H9 (cell line): ENCODE measurements at regions not wholly inside any gene's neighbourhood (a gene's known extent, or its start where the extent isn't known, plus 50 kb on each side); places are given as distances from the start of the nearest gene placed in this dataset.

Experiments
- DNase-seq: peaks from one replicate; pipeline ENCODE4 v3.0.0-alpha.2; 2017
- H2AFZ ChIP-seq: one replicate; pipeline ENCODE4 v1.6.1; 2013; ENCODE audit warnings: mild to moderate bottlenecking, low read length, control low read depth, moderate library complexity
- H2AK5ac ChIP-seq: 2 replicates; pipeline ENCODE4 v1.6.1; 2013; ENCODE audit warnings: low read length, control low read depth, mixed read lengths; ENCODE audit not compliant: insufficient read length
- H2BK120ac ChIP-seq: one replicate; pipeline ENCODE4 v1.6.1; 2013; ENCODE audit warnings: low read depth, mild to moderate bottlenecking, low read length, control low read depth, inconsistent platforms; ENCODE audit not compliant: poor library complexity, severe bottlenecking
- H2BK12ac ChIP-seq: 2 replicates; pipeline ENCODE4 v1.6.1; 2013; ENCODE audit warnings: low read length, control low read depth, mixed read lengths, low read depth; ENCODE audit not compliant: insufficient read length
- H2BK15ac ChIP-seq: 2 replicates; pipeline ENCODE4 v1.6.1; 2013; ENCODE audit warnings: low read depth, low read length, control low read depth
- H2BK20ac ChIP-seq: one replicate; pipeline ENCODE4 v1.6.1; 2013; ENCODE audit warnings: low read depth, mild to moderate bottlenecking, low read length, control low read depth, inconsistent platforms; ENCODE audit not compliant: poor library complexity, severe bottlenecking
- H2BK5ac ChIP-seq: 2 replicates; pipeline ENCODE4 v1.6.1; 2013; ENCODE audit warnings: low read length, control low read depth, mixed read lengths; ENCODE audit not compliant: insufficient read length
- H3K14ac ChIP-seq: 2 replicates; pipeline ENCODE4 v1.6.1; 2013; ENCODE audit warnings: low read length, control low read depth; ENCODE audit not compliant: insufficient read depth
- H3K18ac ChIP-seq: 2 replicates; pipeline ENCODE4 v1.6.1; 2013; ENCODE audit warnings: low read depth, mild to moderate bottlenecking, mixed read lengths, low read length, control low read depth; ENCODE audit not compliant: insufficient read length
- H3K23ac ChIP-seq: 2 replicates; pipeline ENCODE4 v1.6.1; 2013; ENCODE audit warnings: low read length, control low read depth, mixed read lengths, low read depth; ENCODE audit not compliant: insufficient read length
- H3K23me2 ChIP-seq: 2 replicates; pipeline ENCODE4 v1.6.1; 2013; ENCODE audit warnings: low read depth, mild to moderate bottlenecking, mixed read lengths, low read length, control low read depth; ENCODE audit not compliant: insufficient read length, poor library complexity, severe bottlenecking
- H3K27ac ChIP-seq: 2 replicates; pipeline ENCODE4 v1.5.1; 2013; ENCODE audit warnings: low read length, control low read depth, mixed read lengths, low read depth; ENCODE audit not compliant: insufficient read length
- H3K27me3 ChIP-seq: 2 replicates; pipeline ENCODE4 v1.6.1; 2013; ENCODE audit warnings: low read length, control low read depth, inconsistent platforms; ENCODE audit not compliant: insufficient read depth
- H3K4ac ChIP-seq: 2 replicates; pipeline ENCODE4 v1.6.1; 2013; ENCODE audit warnings: low read depth, mild to moderate bottlenecking, control low read depth, inconsistent platforms, low read length, moderate library complexity
- H3K4me1 ChIP-seq: 2 replicates; pipeline ENCODE4 v1.6.1; 2013; ENCODE audit warnings: low read length, control low read depth, inconsistent platforms; ENCODE audit not compliant: insufficient read depth
- H3K4me2 ChIP-seq: 2 replicates; pipeline ENCODE4 v1.6.1; 2013; ENCODE audit warnings: low read length, control low read depth, mixed read lengths; ENCODE audit not compliant: insufficient read length, insufficient read depth
- H3K56ac ChIP-seq: 2 replicates; pipeline ENCODE4 v1.6.1; 2013; ENCODE audit warnings: low read depth, mild to moderate bottlenecking, mixed read lengths, low read length, control low read depth; ENCODE audit not compliant: insufficient read length
- H3K79me1 ChIP-seq: 2 replicates; pipeline ENCODE4 v1.6.1; 2013; ENCODE audit warnings: low read depth, mild to moderate bottlenecking, moderate library complexity, low read length, control low read depth, inconsistent platforms; ENCODE audit not compliant: insufficient read depth, poor library complexity, severe bottlenecking
- H3K79me2 ChIP-seq: 2 replicates; pipeline ENCODE4 v1.6.1; 2013; ENCODE audit warnings: low read length, control low read depth, inconsistent platforms; ENCODE audit not compliant: insufficient read depth
- H3K9ac ChIP-seq: 2 replicates; pipeline ENCODE4 v1.6.1; 2013; ENCODE audit warnings: low read length, control low read depth, mixed read lengths; ENCODE audit not compliant: insufficient read length; ENCODE audit errors: extremely low read depth
- H3K9me3 ChIP-seq: one replicate; pipeline ENCODE4 v1.6.1; 2013; ENCODE audit warnings: low read depth, low read length, inconsistent platforms; ENCODE audit not compliant: control insufficient read depth
- H3T11ph ChIP-seq: one replicate; pipeline ENCODE4 v1.6.1; 2013; ENCODE audit warnings: mild to moderate bottlenecking, low read length, control low read depth, inconsistent platforms
- H4K20me1 ChIP-seq: one replicate; pipeline ENCODE4 v1.6.1; 2013; ENCODE audit not compliant: control insufficient read depth, insufficient read length, insufficient read depth
- H4K5ac ChIP-seq: 2 replicates; pipeline ENCODE4 v1.6.1; 2013; ENCODE audit warnings: low read depth, mild to moderate bottlenecking, mixed read lengths, low read length, control low read depth; ENCODE audit not compliant: insufficient read length
- H4K8ac ChIP-seq: replicated peaks from 2 replicates; pipeline ENCODE4 v1.6.1; 2013; ENCODE audit warnings: low read length, control low read depth, mixed read lengths, low read depth; ENCODE audit not compliant: insufficient read length
- H4K91ac ChIP-seq: 2 replicates; pipeline ENCODE4 v1.6.1; 2013; ENCODE audit warnings: low read depth, mild to moderate bottlenecking, moderate library complexity, mixed read lengths, low read length, control low read depth; ENCODE audit not compliant: insufficient read length
- H3K27ac Mint-ChIP-seq, 3 experiments: 2 replicates in 2 of 3; 3 replicates in 1 of 3; pipeline ENCODE4 v1.8.0; 2020 to 2021; ENCODE audit warnings: mixed read lengths in 3 of 3, mild to moderate bottlenecking in 1 of 3, moderate library complexity in 1 of 3
- H3K27me3 Mint-ChIP-seq: 2 replicates; pipeline ENCODE4 v1.8.0; 2021; ENCODE audit warnings: low read depth, mild to moderate bottlenecking, moderate library complexity, mixed read lengths
- H3K36me3 Mint-ChIP-seq, 3 experiments: 2 replicates in 2 of 3; 3 replicates in 1 of 3; pipeline ENCODE4 v1.8.0; 2020 to 2021; ENCODE audit warnings: low read depth in 3 of 3, mixed read lengths in 3 of 3; ENCODE audit not compliant: insufficient read depth in 1 of 3
- H3K4me1 Mint-ChIP-seq, 2 experiments: 2 replicates each; pipeline ENCODE4 v1.8.0; 2020; ENCODE audit warnings: mixed read lengths in 2 of 2
- H3K4me3 Mint-ChIP-seq, 2 experiments: 2 replicates in 1 of 2; 3 replicates in 1 of 2; pipeline ENCODE4 v1.8.0; 2020 to 2021; ENCODE audit warnings: mild to moderate bottlenecking in 2 of 2, mixed read lengths in 2 of 2, moderate library complexity in 1 of 2
- H3K9me3 Mint-ChIP-seq, 2 experiments: 2 replicates in 1 of 2; 3 replicates in 1 of 2; pipeline ENCODE4 v1.8.0; 2020; ENCODE audit warnings: mild to moderate bottlenecking in 2 of 2, mixed read lengths in 2 of 2, moderate library complexity in 1 of 2
- CTCF ChIP-seq: fragments of 200-600 bp; sonication (generic); conservative IDR thresholded peaks from 3 replicates; pipeline ENCODE4 v1.8.0; 2021; ENCODE audit warnings: antibody characterized with exemption, mild to moderate bottlenecking
- WGBS: extraction: QIAGEN DNeasy Blood & Tissue Kit; methylation state at CpG from one replicate; pipeline ENCODE4 v1.1.7; 2013; ENCODE audit warnings: missing lambda C conversion rate, low lambda C conversion rate, mixed read lengths; ENCODE audit not compliant: insufficient read length; ENCODE audit errors: extremely low coverage; 5-methylcytosine and 5-hydroxymethylcytosine counted together

- no peak overlapping the region for H3K4me3 Mint-ChIP-seq
- no peak for DNase-seq
- no peak for TF ChIP-seq CTCF
- H3K56ac ChIP-seq = no peak overlapping the region
- H3K9me3 Mint-ChIP-seq = peaks cover 2 to 7% of the 10 kb centered on the region in 2 experiments; a peak in 2 of 5 replicates
- no peak overlapping the region for H3T11ph ChIP-seq
- no peak overlapping the region for H3K23ac ChIP-seq
- no peaks in the 10 kb centered on the region for H3K23me2 ChIP-seq
- peaks cover 4% of the 10 kb centered on the region; the same call in 1 of the 2 replicates for H3K4me1 ChIP-seq
- no peaks in the 10 kb centered on the region for H3K36me3 Mint-ChIP-seq
- H2BK15ac ChIP-seq = no peak overlapping the region
- no peak overlapping the region for H3K18ac ChIP-seq
- H3K79me2 ChIP-seq = no peaks in the 10 kb centered on the region
- H2BK5ac ChIP-seq = no peak overlapping the region
- H3K9me3 ChIP-seq = no peaks in the 10 kb centered on the region
- H4K8ac ChIP-seq = no peak overlapping the region
- H2AK5ac ChIP-seq = no peak overlapping the region
- no peak overlapping the region for H2BK20ac ChIP-seq
- no peak overlapping the region for H2BK120ac ChIP-seq
- H3K4me2 ChIP-seq = no peak overlapping the region
- no CpG with 5 or more reads among the region's 2 CpGs for WGBS
- no peak overlapping the region for H3K27ac ChIP-seq
- H3K79me1 ChIP-seq = no peaks in the 10 kb centered on the region
- H4K5ac ChIP-seq = no peak overlapping the region
- no peak overlapping the region for H4K91ac ChIP-seq
- H3K27me3 ChIP-seq = no peaks in the 10 kb centered on the region
- peaks cover 5 to 6% of the 10 kb centered on the region in 2 experiments for H3K4me1 Mint-ChIP-seq
- H3K4ac ChIP-seq = no peak overlapping the region
- H3K14ac ChIP-seq = no peak overlapping the region
- no peaks in the 10 kb centered on the region for H4K20me1 ChIP-seq
- H3K27ac Mint-ChIP-seq = no peak overlapping the region
- no peak overlapping the region for H2AFZ ChIP-seq
- no peak overlapping the region for H2BK12ac ChIP-seq
- no peaks in the 10 kb centered on the region for H3K27me3 Mint-ChIP-seq
- no peak overlapping the region for H3K9ac ChIP-seq
Observed at GRCh38 chr11:21911061-21911460, 281.8 kb upstream of the ANO5 start.
